HCT116 (cell line): ENCODE measurements at regions not wholly inside any gene's neighbourhood (a gene's known extent, or its start where the extent isn't known, plus 50 kb on each side); places are given as distances from the start of the nearest gene placed in this dataset.
"Not testable (repeated sequence)": the region's sequence is repeated elsewhere in the genome, so short reads cannot be mapped to it uniquely, and the experiment has no call there.

ENCODE experiments used
- ATAC-seq: fragments of 200-7000 bp; cut with Tn5 transposase; 2 replicates; pipeline ENCODE4 v1.9.1; 2020; ENCODE audit warnings: mild to moderate bottlenecking, moderate library complexity
- BruUV-seq: library from RNA; stranded (reverse); fragments of 400-500 nt; replicated peaks from 2 replicates; lab custom pipeline; 2021; lab: Mats Ljungman, UMichigan
- CTCF ChIA-PET: fragments of 300-600 bp; sonication (Branson Sonifier 250); formaldehyde crosslinking; loops from one replicate; lab custom pipeline; 2021; ENCODE audit warnings: antibody characterized with exemption; lab: Charles Lee
- POLR2A ChIA-PET: fragments of 300-600, 350-600 bp; sonication (Branson Sonifier 250); formaldehyde crosslinking; loops from one replicate; lab custom pipeline; 2021; ENCODE audit warnings: antibody characterized with exemption; lab: Charles Lee
- RAD21 ChIA-PET, 2 experiments: fragments of 300-600 bp; sonication (Branson Sonifier 250); formaldehyde crosslinking; loops; one replicate each; lab custom pipeline; 2023; ENCODE audit warnings: low total read pairs in 2 of 2; ENCODE audit not compliant: uncharacterized antibody in 2 of 2, unreplicated experiment in 2 of 2, low non-redundant PET in 1 of 2; lab: Charles Lee
- DNase-seq: peaks from one replicate; pipeline ENCODE4 v3.0.0-alpha.2; 2010; ENCODE audit warnings: low read depth, low spot score
- H2AFZ ChIP-seq: fragments of 200-600 bp; shearing (Covaris generic), sonication (generic); 2 replicates; pipeline ENCODE4 v1.6.1; 2017; ENCODE audit warnings: low read depth, mixed run types, mixed read lengths, antibody characterized with exemption, low read length; ENCODE audit not compliant: poor library complexity, severe bottlenecking
- H3K27ac ChIP-seq: 2 replicates; pipeline ENCODE4 v1.5.1; 2012; ENCODE audit warnings: low read depth, low read length
- H3K27me3 ChIP-seq: fragments of 200-600 bp; sonication (generic); 2 replicates; pipeline ENCODE4 v1.6.1; 2016; ENCODE audit warnings: mixed run types, low read length, mixed read lengths; ENCODE audit not compliant: insufficient read depth
- H3K36me3 ChIP-seq, 2 experiments: fragments of 200-500 bp in 1 of 2; fragments of 200-600 bp in 1 of 2; sonication (Bioruptor generic) in 1 of 2; sonication (generic) in 1 of 2; 2 replicates each; pipeline versions ENCODE4 v1.5.1 to v1.6.1; 2014 to 2016; ENCODE audit warnings: low read length in 2 of 2, inconsistent platforms in 1 of 2, mixed read lengths in 1 of 2, mixed run types in 1 of 2; ENCODE audit not compliant: insufficient read depth in 2 of 2, control insufficient read depth in 1 of 2
- H3K4me1 ChIP-seq, 2 experiments: fragments of 200-600 bp in 1 of 2; sonication (generic) in 1 of 2; 2 replicates each; pipeline versions ENCODE4 v1.5.1 to v1.6.1; 2012 to 2017; ENCODE audit warnings: low read length in 2 of 2, inconsistent platforms in 1 of 2, mild to moderate bottlenecking in 1 of 2, mixed read lengths in 1 of 2, mixed run types in 1 of 2, moderate library complexity in 1 of 2; ENCODE audit not compliant: insufficient read depth in 2 of 2, control insufficient read depth in 1 of 2
- H3K4me2 ChIP-seq: fragments of 200-600 bp; sonication (generic); 2 replicates; pipeline ENCODE4 v1.6.1; 2017; ENCODE audit warnings: mixed run types, low read length, mixed read lengths
- H3K4me3 ChIP-seq, 2 experiments: fragments of 200-600 bp in 1 of 2; sonication (generic) in 1 of 2; replicated peaks in 1 of 2; 2 replicates each; pipeline ENCODE4 v1.5.1; 2011 to 2016; ENCODE audit warnings: low read length in 2 of 2, control low read depth in 1 of 2, low read depth in 1 of 2, mild to moderate bottlenecking in 1 of 2, mixed read lengths in 1 of 2, mixed run types in 1 of 2
- H3K79me2 ChIP-seq: fragments of 200-600 bp; sonication (generic); 2 replicates; pipeline ENCODE4 v1.6.1; 2017; ENCODE audit warnings: mild to moderate bottlenecking, mixed run types, low read length, moderate library complexity, mixed read lengths; ENCODE audit not compliant: insufficient read depth
- H3K9ac ChIP-seq: fragments of 200-600 bp; sonication (generic); 2 replicates; pipeline ENCODE4 v1.6.1; 2016; ENCODE audit warnings: low read length, mixed read lengths
- H3K9me2 ChIP-seq: fragments of 200-600 bp; sonication (generic), shearing (Covaris generic); 2 replicates; pipeline ENCODE4 v1.6.1; 2017; ENCODE audit warnings: mixed run types, mild to moderate bottlenecking, moderate library complexity; ENCODE audit not compliant: insufficient read depth
- H3K9me3 ChIP-seq, 2 experiments: fragments of 200-500 bp in 1 of 2; fragments of 200-600 bp in 1 of 2; sonication (Bioruptor generic) in 1 of 2; sonication (generic) in 1 of 2; 2 replicates each; pipeline ENCODE4 v1.6.1; 2014 to 2017; ENCODE audit warnings: low read length in 2 of 2, mixed read lengths in 2 of 2, inconsistent platforms in 1 of 2, low read depth in 1 of 2, mild to moderate bottlenecking in 1 of 2, mixed run types in 1 of 2, moderate library complexity in 1 of 2; ENCODE audit not compliant: control insufficient read depth in 1 of 2, insufficient read depth in 1 of 2
- H4K20me1 ChIP-seq: fragments of 200-600 bp; sonication (generic), shearing (Covaris generic); 2 replicates; pipeline ENCODE4 v1.6.1; 2017; ENCODE audit warnings: mixed run types, mild to moderate bottlenecking, moderate library complexity; ENCODE audit not compliant: insufficient read depth
- POLR2AphosphoS5 ChIP-seq: IDR thresholded peaks from 2 replicates; pipeline ENCODE4 v1.6.1; 2011; ENCODE audit warnings: mild to moderate bottlenecking, low read depth, low read length, moderate library complexity
- TCF7L2 ChIP-seq: IDR thresholded peaks from 2 replicates; pipeline ENCODE4 v1.7.0; 2011; ENCODE audit warnings: borderline replicate concordance, inconsistent platforms; ENCODE audit not compliant: insufficient read depth, insufficient read length; ENCODE audit errors: extremely low read depth
- YY1 ChIP-seq: IDR thresholded peaks from 2 replicates; pipeline ENCODE4 v1.6.1; 2011; ENCODE audit warnings: low read length, low read depth, moderate library complexity, mild to moderate bottlenecking; ENCODE audit not compliant: insufficient replicate concordance; ENCODE audit errors: extremely low read depth
- ZBTB33 ChIP-seq: IDR thresholded peaks from 2 replicates; pipeline ENCODE4 v1.6.1; 2011; ENCODE audit warnings: mild to moderate bottlenecking, low read length, moderate library complexity; ENCODE audit not compliant: insufficient replicate concordance; ENCODE audit errors: extremely low read depth
- intact Hi-C: fragments of 100-400 bp; cut with micrococcal nuclease; formaldehyde crosslinking; loops from 2 replicates; pipeline ENCODE4 v1.10.0; 2022

GRCh38 chrX:28498658-28499057 lies 88.6 kb upstream of the IL1RAPL1 start:
- H3K4me3 ChIP-seq: peak overlapping the region in 1 of 2 experiments; percentile 6; a peak in 1 of 4 replicates
- no peaks in the 10 kb centered on the region for H3K9me2 ChIP-seq
- H4K20me1 ChIP-seq: no peaks in the 10 kb centered on the region
- ChIA-PET CTCF (no interaction called here), RAD21 (no interaction called here), POLR2A (no interaction called here)
- no peaks in the 10 kb centered on the region for H3K79me2 ChIP-seq
- H3K36me3 ChIP-seq: no peaks in the 10 kb centered on the region
- no peak for TF ChIP-seq ZBTB33
- TF ChIP-seq TCF7L2: no peak
- TF ChIP-seq POLR2AphosphoS5: peak; percentile 67
- H3K4me2 ChIP-seq: peak overlapping the region; percentile 49
- intact Hi-C loops: no loop called here
- peak overlapping the region; percentile 49 for H3K9ac ChIP-seq
- peak overlapping the region; percentile 96 for H3K27ac ChIP-seq
- ATAC-seq (peak; percentile 77), DNase-seq (peak; percentile 85)
- no peaks in the 10 kb centered on the region for H3K27me3 ChIP-seq
- BruUV-seq: no TSS peak
- peaks cover 61 to 82% of the 10 kb centered on the region in 2 experiments for H3K4me1 ChIP-seq
- no peaks in the 10 kb centered on the region for H3K9me3 ChIP-seq
- H2AFZ ChIP-seq: no peak overlapping the region

GRCh38 chrX:28502667-28503066 lies 84.6 kb upstream of the IL1RAPL1 start:
- H3K9me2 ChIP-seq, H2AFZ ChIP-seq, ATAC-seq, H3K36me3 ChIP-seq, BruUV-seq, H3K9me3 ChIP-seq, DNase-seq, RAD21 ChIA-PET, H4K20me1 ChIP-seq, H3K4me3 ChIP-seq, H3K27me3 ChIP-seq, POLR2A ChIA-PET, CTCF ChIA-PET: not testable (repeated sequence)
- intact Hi-C loops: loop anchor here (2.0 to 5.0 kb wide), 2 partner anchors 88 to 200 kb away; no protein-coding TSS in a partner anchor
- Histone ChIP-seq H3K9ac (peak overlapping the region; percentile 43), H3K27ac (peak overlapping the region; percentile 96), H3K4me2 (peak overlapping the region; percentile 79), H3K79me2 (peaks cover 36% of the 10 kb centered on the region), H3K4me1 (peaks cover 42 to 74% of the 10 kb centered on the region in 2 experiments)
- TF ChIP-seq YY1: peak; percentile 56
- TF ChIP-seq, all 23 proteins: peak for 1; not testable (repeated sequence) for 22

GRCh38 chrX:28507650-28508049 lies 79.6 kb upstream of the IL1RAPL1 start:
- CTCF ChIA-PET, intact Hi-C loops: not testable (repeated sequence)

More at GRCh38 chrX:28507650-28508049, 79.6 kb upstream of the IL1RAPL1 start:
- H3K9me3 ChIP-seq, H3K9me2 ChIP-seq, H3K36me3 ChIP-seq, BruUV-seq, H2AFZ ChIP-seq, POLR2A ChIA-PET, DNase-seq, H4K20me1 ChIP-seq, H3K27me3 ChIP-seq, RAD21 ChIA-PET: not testable (repeated sequence)
- Histone ChIP-seq H3K9ac (peak overlapping the region; percentile 75), H3K27ac (peak overlapping the region; percentile 96), H3K4me3 (peak overlapping the region; percentile 59 to 63), H3K79me2 (peaks cover 47% of the 10 kb centered on the region), H3K4me1 (peaks cover 16 to 41% of the 10 kb centered on the region in 2 experiments), H3K4me2 (peak overlapping the region; percentile 79)
- peak; percentile 37 for ATAC-seq
